H54 (cell line): ENCODE measurements at regions not wholly inside any gene's neighbourhood (a gene's known extent, or its start where the extent isn't known, plus 50 kb on each side); places are given as distances from the start of the nearest gene placed in this dataset.

Source experiments
- DNase-seq: peaks from one replicate; pipeline ENCODE4 v3.0.0; 2011; ENCODE audit warnings: low spot score, mixed read lengths; ENCODE audit not compliant: insufficient read length
- FAIRE-seq: peaks from 3 replicates; lab custom pipeline; 2011; peaks lifted over from hg19 to GRCh38; lab: Jason Lieb, UNC
- POLR2A ChIP-seq: IDR thresholded peaks from 2 replicates; pipeline ENCODE4 v1.6.1; 2011; ENCODE audit warnings: low read depth, mild to moderate bottlenecking, low read length

DNA sequence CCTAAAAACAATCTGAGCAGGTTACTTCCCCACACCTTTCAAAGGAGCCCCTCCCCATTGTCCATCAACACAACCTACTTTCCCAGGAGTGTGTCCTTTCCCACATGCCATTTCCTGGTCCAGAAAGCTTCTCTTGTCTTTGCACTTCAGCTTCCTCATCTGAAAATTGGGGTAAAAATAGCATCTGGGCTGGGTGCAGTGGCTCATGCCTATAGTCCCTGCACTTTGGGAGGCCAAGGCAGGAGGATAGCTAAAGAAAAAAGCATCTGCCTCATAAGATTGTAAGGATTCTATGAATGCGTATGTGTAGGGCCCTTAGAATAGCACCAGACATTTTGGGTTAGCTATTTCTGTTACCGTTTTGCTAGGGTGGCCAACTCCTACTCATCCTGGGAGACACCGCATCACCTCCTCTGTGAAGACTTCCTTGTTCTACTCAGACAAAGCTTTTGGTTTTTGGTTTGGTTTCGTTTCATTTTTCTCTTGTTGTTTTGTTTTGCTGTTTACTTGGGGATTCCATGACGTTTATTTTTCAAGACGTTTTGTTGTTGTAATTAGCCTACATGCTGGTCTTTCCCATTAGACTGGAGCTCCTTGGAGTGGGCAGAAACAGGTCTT is 224.4 kb upstream of the TLE3 start:
- no peak for FAIRE-seq

DNA sequence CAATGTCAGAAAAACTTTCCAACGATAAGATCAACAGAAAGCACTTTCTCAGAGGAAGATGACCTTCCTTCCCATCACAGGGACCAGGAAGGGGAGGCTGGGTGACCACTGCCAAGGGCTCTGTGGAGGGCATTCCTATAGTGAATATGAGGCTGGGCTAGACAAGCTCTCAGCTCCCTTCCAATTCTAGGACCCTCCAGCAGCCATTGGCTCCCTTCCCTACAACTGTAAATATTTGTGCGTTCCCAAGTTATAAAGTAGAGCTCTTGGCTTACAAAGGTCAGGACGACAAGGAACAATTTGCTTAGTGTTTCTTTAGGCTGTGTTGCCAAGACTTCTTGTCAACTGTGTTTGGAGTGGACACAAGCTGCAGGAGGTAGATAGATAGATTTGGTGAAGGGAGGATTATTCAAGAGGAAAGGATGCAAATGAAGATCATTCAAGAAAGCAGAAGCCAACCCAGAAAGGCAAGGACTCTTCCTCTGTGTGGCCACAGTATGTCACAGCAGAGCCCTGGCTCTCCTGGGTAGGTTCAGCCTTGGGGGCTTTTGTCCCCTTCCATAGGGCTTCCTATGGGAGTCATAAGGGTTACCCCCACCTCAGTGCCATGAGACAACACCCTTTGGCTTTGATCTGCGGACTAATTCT is 223.6 kb upstream of the TLE3 start:
- no peak for TF ChIP-seq POLR2A
- FAIRE-seq = no peak

More for the DNA sequence above, 224.4 kb upstream of the TLE3 start:
- DNase-seq = no peak
- TF ChIP-seq POLR2A = no peak

GRCh38 chr15:70320482-70320881 is 222.8 kb upstream of the TLE3 start:
- no peak for DNase-seq
- FAIRE-seq = no peak
- TF ChIP-seq POLR2A = no peak

More for the DNA sequence above, 223.6 kb upstream of the TLE3 start:
- no peak for DNase-seq

- FAIRE-seq (no peak), DNase-seq (no peak)
- TF ChIP-seq POLR2A = no peak
Measured at GRCh38 chr15:70320077-70320476, 222.4 kb upstream of the TLE3 start.

DNA sequence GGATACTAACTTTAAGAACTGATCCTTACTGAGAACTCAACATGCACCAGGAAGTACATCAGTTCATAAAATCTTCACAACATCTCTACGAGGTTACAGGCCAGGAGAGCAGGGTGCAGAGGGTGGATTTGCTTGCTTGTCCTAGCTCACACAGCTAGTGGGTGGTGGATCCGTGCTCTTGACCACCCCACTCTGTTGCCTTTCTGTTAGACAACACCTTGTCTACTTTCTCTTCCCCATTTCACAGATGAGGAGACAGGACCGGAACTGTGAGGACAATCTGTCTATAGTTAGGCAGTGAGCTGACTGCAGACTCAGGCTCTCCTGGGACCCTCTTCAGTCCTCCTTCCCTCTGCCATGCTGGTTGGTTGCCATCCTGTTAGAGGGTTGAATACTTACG is 221.7 kb upstream of the TLE3 start:
- no peak for DNase-seq
- no peak for TF ChIP-seq POLR2A
- no peak for FAIRE-seq

DNA sequence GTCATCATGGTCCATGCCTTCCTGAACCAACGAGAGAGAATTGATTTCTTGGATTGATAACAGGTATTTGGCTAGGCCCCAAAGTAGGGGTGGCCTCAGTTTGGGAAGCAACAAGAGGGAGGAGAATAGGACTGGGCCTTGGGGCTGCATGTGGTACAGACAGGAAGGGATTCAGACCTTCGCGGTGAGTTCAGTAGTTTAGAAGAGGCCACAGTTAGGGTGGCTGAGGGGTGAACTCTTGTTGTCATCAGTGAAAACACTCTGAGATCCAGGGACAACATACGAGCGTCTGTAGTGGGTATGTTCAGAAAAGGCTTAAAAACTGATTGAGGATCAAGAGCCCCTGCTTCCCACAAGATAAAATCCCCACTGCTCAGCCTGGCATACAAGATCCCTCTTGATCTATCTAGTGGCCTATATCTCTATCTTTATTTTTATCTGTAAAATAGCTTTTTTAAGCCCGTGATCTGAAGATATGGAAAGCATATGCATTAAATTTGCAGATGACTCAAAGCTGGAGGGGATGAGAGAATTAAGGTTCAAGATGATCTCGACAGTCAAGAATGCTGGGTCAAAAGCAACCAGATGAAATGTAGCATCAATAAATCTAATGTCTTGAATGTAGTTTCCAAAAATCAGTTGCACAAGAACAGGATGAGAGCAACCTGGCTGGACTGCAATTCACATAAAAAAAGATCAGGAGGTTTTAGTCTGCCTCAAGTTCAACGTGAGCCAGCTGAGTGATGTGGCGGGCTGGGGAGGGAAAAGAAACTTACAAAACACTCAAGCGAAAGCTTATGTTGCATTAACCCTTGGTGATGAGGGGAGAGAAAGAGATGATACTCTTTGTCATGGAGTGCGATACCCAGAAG is 221.1 kb upstream of the TLE3 start:
- DNase-seq = no peak
- TF ChIP-seq POLR2A = no peak
- no peak for FAIRE-seq

GRCh38 chr15:70316059-70316600 is 218.4 kb upstream of the TLE3 start:
- DNase-seq (no peak), FAIRE-seq (no peak)
- TF ChIP-seq POLR2A = no peak

GRCh38 chr15:70315431-70315830 is 217.7 kb upstream of the TLE3 start:
- DNase-seq = no peak
- FAIRE-seq = no peak
- TF ChIP-seq POLR2A = no peak

GRCh38 chr15:70314688-70315087 is 217.0 kb upstream of the TLE3 start:
- no peak for FAIRE-seq
- TF ChIP-seq POLR2A = no peak
- no peak for DNase-seq

DNA sequence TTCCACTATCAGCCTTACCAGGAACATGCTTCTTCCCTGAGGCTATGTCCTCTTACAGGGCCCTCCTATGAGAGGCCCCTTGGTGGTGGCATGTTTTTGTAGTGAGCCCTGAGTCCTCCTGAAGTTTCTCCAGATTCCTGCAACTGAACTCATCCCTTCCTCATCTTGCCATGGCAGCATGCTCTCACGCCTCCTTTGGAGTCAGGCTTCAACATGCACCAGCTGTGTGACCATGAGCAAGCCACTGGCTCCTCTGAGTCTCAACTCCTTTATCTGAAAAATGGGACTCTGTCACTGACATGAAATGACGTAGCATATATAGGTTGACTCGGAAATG is 216.3 kb upstream of the TLE3 start:
- DNase-seq (no peak), FAIRE-seq (no peak)
- TF ChIP-seq POLR2A = no peak

DNA sequence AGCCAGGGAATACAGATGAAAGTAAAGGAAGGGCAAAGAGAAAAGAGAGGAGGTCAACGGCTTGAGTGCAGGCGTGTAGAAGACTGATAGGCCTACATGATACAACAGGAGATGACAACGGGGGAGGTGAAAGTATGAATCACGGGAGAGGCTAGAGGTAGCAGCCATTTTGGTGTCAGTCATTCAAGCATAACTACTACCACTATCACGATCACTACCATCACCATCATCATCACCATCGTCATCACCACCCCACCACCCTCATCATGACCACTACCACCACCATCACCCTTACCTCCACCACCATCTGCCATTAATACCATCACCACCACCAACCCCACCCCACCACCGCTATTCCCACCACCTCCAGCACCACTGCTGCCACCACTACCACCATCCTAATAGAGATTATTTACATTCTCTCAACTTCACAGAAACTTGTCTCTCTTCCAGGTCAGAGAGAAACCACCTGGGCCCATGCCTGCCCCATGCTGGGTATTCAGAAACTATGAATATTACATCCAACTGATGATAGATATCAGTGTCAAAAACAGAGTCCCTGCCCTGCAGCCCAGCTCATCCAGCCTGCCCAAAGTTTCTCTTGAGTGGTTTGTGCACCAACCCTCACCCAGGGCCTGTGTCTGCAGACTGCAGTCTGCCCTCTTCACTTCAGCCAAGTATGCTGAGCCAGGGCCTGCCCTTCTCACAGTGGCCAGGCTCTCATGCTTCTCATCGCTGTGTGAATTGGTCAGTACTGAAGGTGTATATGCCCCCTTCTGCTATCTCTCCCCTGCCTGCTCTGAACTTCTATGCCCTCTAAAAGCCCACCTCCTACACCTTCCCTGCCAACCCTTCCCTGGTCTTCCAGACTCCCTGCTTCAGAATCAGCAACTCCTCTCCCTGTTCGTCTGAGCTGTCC is 215.6 kb upstream of the TLE3 start:
- TF ChIP-seq POLR2A = no peak
- FAIRE-seq (no peak), DNase-seq (no peak)

DNA sequence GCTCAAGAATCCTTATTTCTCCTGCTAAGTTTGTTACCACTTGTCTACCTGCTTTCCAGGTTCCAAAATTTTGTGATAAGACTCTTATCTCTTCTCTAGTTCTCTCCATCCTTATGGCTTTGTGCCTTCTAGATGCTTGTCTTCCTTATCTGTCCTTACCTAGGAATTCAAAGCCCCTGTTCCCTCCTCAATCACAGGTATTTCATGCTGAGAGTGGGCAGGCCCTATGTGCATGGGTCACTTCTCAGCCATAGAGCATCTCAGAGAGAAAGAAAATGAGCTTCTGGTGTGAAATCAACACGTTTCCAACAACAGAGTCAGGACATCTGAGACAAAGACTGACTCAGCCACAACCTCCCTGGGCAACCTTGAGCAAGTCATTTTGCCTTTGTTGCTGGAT is 214.1 kb upstream of the TLE3 start:
- no peak for TF ChIP-seq POLR2A
- no peak for DNase-seq
- FAIRE-seq = no peak

GRCh38 chr15:70309716-70310115 is 212.0 kb upstream of the TLE3 start:
- DNase-seq (no peak), FAIRE-seq (no peak)
- TF ChIP-seq POLR2A = no peak

GRCh38 chr15:70308735-70309434 is 211.2 kb upstream of the TLE3 start:
- no peak for DNase-seq
- FAIRE-seq = no peak
- TF ChIP-seq POLR2A = no peak
